ENCODE measurements at regions not wholly inside any gene's neighbourhood (a gene's known extent, or its start where the extent isn't known, plus 50 kb on each side); places are given as distances from the start of the nearest gene placed in this dataset.

- TF ChIP-seq CHD7 (IDR thresholded peaks at IDR 0.05; ENCODE audit: insufficient replicate concordance, low read length) (no peak), RAD21 (IDR thresholded peaks at IDR 0.05 in 1 of 2, conservative IDR thresholded peaks at IDR 0.05 in 1 of 2; ENCODE audit: low read depth in 2 of 2, low read length in 2 of 2) (no peak), CBX5 (IDR thresholded peaks at IDR 0.05; ENCODE audit: low read depth, low read length) (no peak), JUND (IDR thresholded peaks at IDR 0.05; ENCODE audit: low read length) (no peak), KDM4A (IDR thresholded peaks at IDR 0.05; ENCODE audit: low read depth, low read length, severe bottlenecking) (no peak)
- TF ChIP-seq, protein P1, sequence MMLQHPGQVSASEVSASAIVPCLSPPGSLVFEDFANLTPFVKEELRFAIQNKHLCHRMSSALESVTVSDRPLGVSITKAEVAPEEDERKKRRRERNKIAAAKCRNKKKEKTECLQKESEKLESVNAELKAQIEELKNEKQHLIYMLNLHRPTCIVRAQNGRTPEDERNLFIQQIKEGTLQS (IDR thresholded peaks at IDR 0.05; ENCODE audit: insufficient read depth, low read depth, low read length): no peak
- TF ChIP-seq, protein P2, sequence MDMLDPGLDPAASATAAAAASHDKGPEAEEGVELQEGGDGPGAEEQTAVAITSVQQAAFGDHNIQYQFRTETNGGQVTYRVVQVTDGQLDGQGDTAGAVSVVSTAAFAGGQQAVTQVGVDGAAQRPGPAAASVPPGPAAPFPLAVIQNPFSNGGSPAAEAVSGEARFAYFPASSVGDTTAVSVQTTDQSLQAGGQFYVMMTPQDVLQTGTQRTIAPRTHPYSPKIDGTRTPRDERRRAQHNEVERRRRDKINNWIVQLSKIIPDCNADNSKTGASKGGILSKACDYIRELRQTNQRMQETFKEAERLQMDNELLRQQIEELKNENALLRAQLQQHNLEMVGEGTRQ (IDR thresholded peaks at IDR 0.05; ENCODE audit: low read length): no peak
- TF ChIP-seq, protein P3, sequence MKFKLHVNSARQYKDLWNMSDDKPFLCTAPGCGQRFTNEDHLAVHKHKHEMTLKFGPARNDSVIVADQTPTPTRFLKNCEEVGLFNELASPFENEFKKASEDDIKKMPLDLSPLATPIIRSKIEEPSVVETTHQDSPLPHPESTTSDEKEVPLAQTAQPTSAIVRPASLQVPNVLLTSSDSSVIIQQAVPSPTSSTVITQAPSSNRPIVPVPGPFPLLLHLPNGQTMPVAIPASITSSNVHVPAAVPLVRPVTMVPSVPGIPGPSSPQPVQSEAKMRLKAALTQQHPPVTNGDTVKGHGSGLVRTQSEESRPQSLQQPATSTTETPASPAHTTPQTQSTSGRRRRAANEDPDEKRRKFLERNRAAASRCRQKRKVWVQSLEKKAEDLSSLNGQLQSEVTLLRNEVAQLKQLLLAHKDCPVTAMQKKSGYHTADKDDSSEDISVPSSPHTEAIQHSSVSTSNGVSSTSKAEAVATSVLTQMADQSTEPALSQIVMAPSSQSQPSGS (IDR thresholded peaks at IDR 0.05; ENCODE audit: low read length): no peak
Measured at GRCh38 chr3:151673974-151674373, 59.8 kb upstream of the AADACL2 start (continued).
